GM23338 (cell line): ENCODE measurements at regions not wholly inside any gene's neighbourhood (a gene's known extent, or its start where the extent isn't known, plus 50 kb on each side); places are given as distances from the start of the nearest gene placed in this dataset.

Experiments
- ATAC-seq: fragments of 200-7000 bp; cut with Tn5 transposase; 3 replicates; pipeline ENCODE4 v1.9.1; 2020
- DNase-seq: peaks from one replicate; pipeline ENCODE4 v3.0.0-alpha.2; 2015; ENCODE audit warnings: low spot score
- H2AFZ ChIP-seq: fragments of 200-600 bp; sonication (generic); 2 replicates; pipeline ENCODE4 v1.8.0; 2016; ENCODE audit warnings: antibody characterized with exemption, mild to moderate bottlenecking, moderate library complexity
- H3F3A ChIP-seq: fragments of 200-600 bp; sonication (generic); replicated peaks from 2 replicates; pipeline ENCODE4 v1.8.0; 2017; ENCODE audit warnings: antibody characterized with exemption, mixed run types, low read depth
- H3K27ac ChIP-seq: fragments of 200-600 bp; sonication (generic); 2 replicates; pipeline ENCODE4 v1.6.1; 2016; ENCODE audit warnings: low read depth
- H3K27me3 ChIP-seq: fragments of 200-600 bp; sonication (generic); 2 replicates; pipeline ENCODE4 v1.8.0; 2016; ENCODE audit warnings: mild to moderate bottlenecking, mixed run types, moderate library complexity; ENCODE audit not compliant: insufficient read depth
- H3K36me3 ChIP-seq: fragments of 200-600 bp; sonication (generic); 2 replicates; pipeline ENCODE4 v1.8.0; 2016; ENCODE audit warnings: mild to moderate bottlenecking; ENCODE audit not compliant: insufficient read depth
- H3K4me1 ChIP-seq: fragments of 200-600 bp; sonication (generic); 2 replicates; pipeline ENCODE4 v1.8.0; 2016; ENCODE audit warnings: mild to moderate bottlenecking, moderate library complexity; ENCODE audit not compliant: insufficient read depth
- H3K4me2 ChIP-seq: fragments of 200-600 bp; sonication (generic); 2 replicates; pipeline ENCODE4 v1.7.1; 2017; ENCODE audit warnings: mixed run types
- H3K4me3 ChIP-seq: fragments of 200-600 bp; sonication (generic); 2 replicates; pipeline ENCODE4 v1.6.1; 2016; ENCODE audit warnings: mixed run types
- H3K79me2 ChIP-seq: fragments of 200-600 bp; sonication (generic); replicated peaks from 2 replicates; pipeline ENCODE4 v1.8.0; 2017; ENCODE audit warnings: mild to moderate bottlenecking; ENCODE audit not compliant: insufficient read depth
- H3K9me2 ChIP-seq: fragments of 200-600 bp; sonication (generic); 2 replicates; pipeline ENCODE4 v1.8.0; 2017; ENCODE audit not compliant: insufficient read depth
- H4K20me1 ChIP-seq: fragments of 200-600 bp; sonication (generic); replicated peaks from 2 replicates; pipeline ENCODE4 v1.8.0; 2017; ENCODE audit warnings: mild to moderate bottlenecking; ENCODE audit not compliant: insufficient read depth
- H3K27ac Mint-ChIP-seq: 2 replicates; pipeline ENCODE4 v1.8.0; 2020; ENCODE audit warnings: inconsistent platforms, mild to moderate bottlenecking, moderate library complexity, mixed read lengths
- H3K27me3 Mint-ChIP-seq: 3 replicates; pipeline ENCODE4 v1.8.0; 2022; ENCODE audit warnings: low read depth, mild to moderate bottlenecking, moderate library complexity, mixed read lengths, inconsistent platforms; ENCODE audit not compliant: insufficient read depth, poor library complexity
- H3K36me3 Mint-ChIP-seq: 3 replicates; pipeline ENCODE4 v1.8.0; 2021; ENCODE audit warnings: low read depth, mild to moderate bottlenecking, inconsistent platforms, moderate library complexity, mixed read lengths
- H3K4me1 Mint-ChIP-seq: 3 replicates; pipeline ENCODE4 v1.8.0; 2020; ENCODE audit warnings: mild to moderate bottlenecking, inconsistent platforms, mixed read lengths
- H3K4me3 Mint-ChIP-seq: 3 replicates; pipeline ENCODE4 v1.8.0; 2021; ENCODE audit warnings: moderate library complexity, mild to moderate bottlenecking, inconsistent platforms, mixed read lengths
- H3K9me3 Mint-ChIP-seq: 3 replicates; pipeline ENCODE4 v1.8.0; 2020; ENCODE audit warnings: moderate library complexity, mild to moderate bottlenecking, inconsistent platforms, mixed read lengths
- CREB1 ChIP-seq: fragments of 250-450 bp; sonication (Bioruptor Pico); IDR thresholded peaks from 2 replicates; pipeline ENCODE4 v1.5.0; 2020; ENCODE audit warnings: low read depth, mild to moderate bottlenecking, moderate library complexity
- ETS1 ChIP-seq: IDR thresholded peaks from 2 replicates; pipeline ENCODE4 v1.6.1; 2016; ENCODE audit warnings: antibody characterized with exemption
- EZH2 ChIP-seq: fragments of 200-600 bp; sonication (generic); IDR thresholded peaks from one replicate; pipeline ENCODE4 v1.8.0; 2017; ENCODE audit warnings: antibody characterized with exemption, mild to moderate bottlenecking, low read depth; ENCODE audit not compliant: unreplicated experiment
- EZH2phosphoT487 ChIP-seq: fragments of 200-600 bp; sonication (generic); IDR thresholded peaks from one replicate; pipeline ENCODE4 v1.8.1; 2018; ENCODE audit warnings: antibody characterized with exemption; ENCODE audit not compliant: unreplicated experiment
- JUNB ChIP-seq: IDR thresholded peaks from one replicate; pipeline ENCODE4 v1.6.1; 2016; ENCODE audit warnings: antibody characterized with exemption; ENCODE audit not compliant: unreplicated experiment
- NANOG ChIP-seq: IDR thresholded peaks from 2 replicates; pipeline ENCODE4 v1.6.1; 2016; ENCODE audit warnings: antibody characterized with exemption, borderline replicate concordance
- POLR2AphosphoS5 ChIP-seq: IDR thresholded peaks from 2 replicates; pipeline ENCODE4 v1.6.1; 2016; ENCODE audit warnings: antibody characterized with exemption, low read depth
- STAT1 ChIP-seq: IDR thresholded peaks from one replicate; pipeline ENCODE4 v1.6.1; 2016; ENCODE audit warnings: antibody characterized with exemption; ENCODE audit not compliant: unreplicated experiment
- ZNF114 ChIP-seq: fragments of 250-450 bp; sonication (Bioruptor Pico); IDR thresholded peaks from 2 replicates; pipeline ENCODE4 v1.5.0; 2020; ENCODE audit warnings: mild to moderate bottlenecking, moderate library complexity
- ZNF331 ChIP-seq: fragments of 250-450 bp; sonication (Bioruptor Pico); IDR thresholded peaks from 2 replicates; pipeline ENCODE4 v1.5.0; 2020; ENCODE audit warnings: low read depth, mild to moderate bottlenecking, moderate library complexity
- TF ChIP-seq, protein P1 (sequence below): IDR thresholded peaks from one replicate; pipeline ENCODE4 v1.6.1; 2018; ENCODE audit warnings: antibody characterized with exemption; ENCODE audit not compliant: unreplicated experiment
- TF ChIP-seq, protein P2 (sequence below), 2 experiments: fragments of 200-600 bp in 1 of 2; sonication (generic) in 1 of 2; conservative IDR thresholded peaks; 2 replicates each; pipeline versions ENCODE4 v1.5.1 to v1.6.1; 2016 to 2017; ENCODE audit warnings: antibody characterized with exemption in 2 of 2, low read depth in 2 of 2, mild to moderate bottlenecking in 2 of 2, moderate library complexity in 1 of 2
- TF ChIP-seq, protein P3 (sequence below): fragments of 250-450 bp; sonication (Bioruptor Pico); IDR thresholded peaks from 2 replicates; pipeline ENCODE4 v1.5.0; 2020; ENCODE audit warnings: mild to moderate bottlenecking, moderate library complexity

- H3K4me1 ChIP-seq: no peaks in the 10 kb centered on the region
- H3K27ac ChIP-seq: no peak overlapping the region
- no peaks in the 10 kb centered on the region for H4K20me1 ChIP-seq
- Mint-ChIP-seq H3K36me3 (peaks cover under 1% of the 10 kb centered on the region; the same call in 2 of the 3 replicates), H3K4me3 (no peak overlapping the region), H3K27ac (no peak overlapping the region), H3K4me1 (peaks cover 3% of the 10 kb centered on the region; the same call in 1 of the 3 replicates), H3K27me3 (peaks cover 2% of the 10 kb centered on the region), H3K9me3 (peaks cover 10% of the 10 kb centered on the region; the same call in 2 of the 3 replicates)
- H2AFZ ChIP-seq: no peak overlapping the region
- no peaks in the 10 kb centered on the region for H3F3A ChIP-seq
- TF ChIP-seq, protein P1, sequence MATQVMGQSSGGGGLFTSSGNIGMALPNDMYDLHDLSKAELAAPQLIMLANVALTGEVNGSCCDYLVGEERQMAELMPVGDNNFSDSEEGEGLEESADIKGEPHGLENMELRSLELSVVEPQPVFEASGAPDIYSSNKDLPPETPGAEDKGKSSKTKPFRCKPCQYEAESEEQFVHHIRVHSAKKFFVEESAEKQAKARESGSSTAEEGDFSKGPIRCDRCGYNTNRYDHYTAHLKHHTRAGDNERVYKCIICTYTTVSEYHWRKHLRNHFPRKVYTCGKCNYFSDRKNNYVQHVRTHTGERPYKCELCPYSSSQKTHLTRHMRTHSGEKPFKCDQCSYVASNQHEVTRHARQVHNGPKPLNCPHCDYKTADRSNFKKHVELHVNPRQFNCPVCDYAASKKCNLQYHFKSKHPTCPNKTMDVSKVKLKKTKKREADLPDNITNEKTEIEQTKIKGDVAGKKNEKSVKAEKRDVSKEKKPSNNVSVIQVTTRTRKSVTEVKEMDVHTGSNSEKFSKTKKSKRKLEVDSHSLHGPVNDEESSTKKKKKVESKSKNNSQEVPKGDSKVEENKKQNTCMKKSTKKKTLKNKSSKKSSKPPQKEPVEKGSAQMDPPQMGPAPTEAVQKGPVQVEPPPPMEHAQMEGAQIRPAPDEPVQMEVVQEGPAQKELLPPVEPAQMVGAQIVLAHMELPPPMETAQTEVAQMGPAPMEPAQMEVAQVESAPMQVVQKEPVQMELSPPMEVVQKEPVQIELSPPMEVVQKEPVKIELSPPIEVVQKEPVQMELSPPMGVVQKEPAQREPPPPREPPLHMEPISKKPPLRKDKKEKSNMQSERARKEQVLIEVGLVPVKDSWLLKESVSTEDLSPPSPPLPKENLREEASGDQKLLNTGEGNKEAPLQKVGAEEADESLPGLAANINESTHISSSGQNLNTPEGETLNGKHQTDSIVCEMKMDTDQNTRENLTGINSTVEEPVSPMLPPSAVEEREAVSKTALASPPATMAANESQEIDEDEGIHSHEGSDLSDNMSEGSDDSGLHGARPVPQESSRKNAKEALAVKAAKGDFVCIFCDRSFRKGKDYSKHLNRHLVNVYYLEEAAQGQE: no peak
- TF ChIP-seq STAT1: no peak
- TF ChIP-seq CREB1 (CRISPR knock-in tag): no peak
- TF ChIP-seq ZNF331: no peak
- TF ChIP-seq JUNB: no peak
- no peak for TF ChIP-seq EZH2
- TF ChIP-seq, protein P2, sequence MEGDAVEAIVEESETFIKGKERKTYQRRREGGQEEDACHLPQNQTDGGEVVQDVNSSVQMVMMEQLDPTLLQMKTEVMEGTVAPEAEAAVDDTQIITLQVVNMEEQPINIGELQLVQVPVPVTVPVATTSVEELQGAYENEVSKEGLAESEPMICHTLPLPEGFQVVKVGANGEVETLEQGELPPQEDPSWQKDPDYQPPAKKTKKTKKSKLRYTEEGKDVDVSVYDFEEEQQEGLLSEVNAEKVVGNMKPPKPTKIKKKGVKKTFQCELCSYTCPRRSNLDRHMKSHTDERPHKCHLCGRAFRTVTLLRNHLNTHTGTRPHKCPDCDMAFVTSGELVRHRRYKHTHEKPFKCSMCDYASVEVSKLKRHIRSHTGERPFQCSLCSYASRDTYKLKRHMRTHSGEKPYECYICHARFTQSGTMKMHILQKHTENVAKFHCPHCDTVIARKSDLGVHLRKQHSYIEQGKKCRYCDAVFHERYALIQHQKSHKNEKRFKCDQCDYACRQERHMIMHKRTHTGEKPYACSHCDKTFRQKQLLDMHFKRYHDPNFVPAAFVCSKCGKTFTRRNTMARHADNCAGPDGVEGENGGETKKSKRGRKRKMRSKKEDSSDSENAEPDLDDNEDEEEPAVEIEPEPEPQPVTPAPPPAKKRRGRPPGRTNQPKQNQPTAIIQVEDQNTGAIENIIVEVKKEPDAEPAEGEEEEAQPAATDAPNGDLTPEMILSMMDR (conservative IDR thresholded peaks at IDR 0.05; ENCODE audit: low read depth in 2 of 2): no peak
- TF ChIP-seq ZNF114: no peak
- no peak for TF ChIP-seq NANOG
- no peak for TF ChIP-seq EZH2phosphoT487
- TF ChIP-seq, protein P3, sequence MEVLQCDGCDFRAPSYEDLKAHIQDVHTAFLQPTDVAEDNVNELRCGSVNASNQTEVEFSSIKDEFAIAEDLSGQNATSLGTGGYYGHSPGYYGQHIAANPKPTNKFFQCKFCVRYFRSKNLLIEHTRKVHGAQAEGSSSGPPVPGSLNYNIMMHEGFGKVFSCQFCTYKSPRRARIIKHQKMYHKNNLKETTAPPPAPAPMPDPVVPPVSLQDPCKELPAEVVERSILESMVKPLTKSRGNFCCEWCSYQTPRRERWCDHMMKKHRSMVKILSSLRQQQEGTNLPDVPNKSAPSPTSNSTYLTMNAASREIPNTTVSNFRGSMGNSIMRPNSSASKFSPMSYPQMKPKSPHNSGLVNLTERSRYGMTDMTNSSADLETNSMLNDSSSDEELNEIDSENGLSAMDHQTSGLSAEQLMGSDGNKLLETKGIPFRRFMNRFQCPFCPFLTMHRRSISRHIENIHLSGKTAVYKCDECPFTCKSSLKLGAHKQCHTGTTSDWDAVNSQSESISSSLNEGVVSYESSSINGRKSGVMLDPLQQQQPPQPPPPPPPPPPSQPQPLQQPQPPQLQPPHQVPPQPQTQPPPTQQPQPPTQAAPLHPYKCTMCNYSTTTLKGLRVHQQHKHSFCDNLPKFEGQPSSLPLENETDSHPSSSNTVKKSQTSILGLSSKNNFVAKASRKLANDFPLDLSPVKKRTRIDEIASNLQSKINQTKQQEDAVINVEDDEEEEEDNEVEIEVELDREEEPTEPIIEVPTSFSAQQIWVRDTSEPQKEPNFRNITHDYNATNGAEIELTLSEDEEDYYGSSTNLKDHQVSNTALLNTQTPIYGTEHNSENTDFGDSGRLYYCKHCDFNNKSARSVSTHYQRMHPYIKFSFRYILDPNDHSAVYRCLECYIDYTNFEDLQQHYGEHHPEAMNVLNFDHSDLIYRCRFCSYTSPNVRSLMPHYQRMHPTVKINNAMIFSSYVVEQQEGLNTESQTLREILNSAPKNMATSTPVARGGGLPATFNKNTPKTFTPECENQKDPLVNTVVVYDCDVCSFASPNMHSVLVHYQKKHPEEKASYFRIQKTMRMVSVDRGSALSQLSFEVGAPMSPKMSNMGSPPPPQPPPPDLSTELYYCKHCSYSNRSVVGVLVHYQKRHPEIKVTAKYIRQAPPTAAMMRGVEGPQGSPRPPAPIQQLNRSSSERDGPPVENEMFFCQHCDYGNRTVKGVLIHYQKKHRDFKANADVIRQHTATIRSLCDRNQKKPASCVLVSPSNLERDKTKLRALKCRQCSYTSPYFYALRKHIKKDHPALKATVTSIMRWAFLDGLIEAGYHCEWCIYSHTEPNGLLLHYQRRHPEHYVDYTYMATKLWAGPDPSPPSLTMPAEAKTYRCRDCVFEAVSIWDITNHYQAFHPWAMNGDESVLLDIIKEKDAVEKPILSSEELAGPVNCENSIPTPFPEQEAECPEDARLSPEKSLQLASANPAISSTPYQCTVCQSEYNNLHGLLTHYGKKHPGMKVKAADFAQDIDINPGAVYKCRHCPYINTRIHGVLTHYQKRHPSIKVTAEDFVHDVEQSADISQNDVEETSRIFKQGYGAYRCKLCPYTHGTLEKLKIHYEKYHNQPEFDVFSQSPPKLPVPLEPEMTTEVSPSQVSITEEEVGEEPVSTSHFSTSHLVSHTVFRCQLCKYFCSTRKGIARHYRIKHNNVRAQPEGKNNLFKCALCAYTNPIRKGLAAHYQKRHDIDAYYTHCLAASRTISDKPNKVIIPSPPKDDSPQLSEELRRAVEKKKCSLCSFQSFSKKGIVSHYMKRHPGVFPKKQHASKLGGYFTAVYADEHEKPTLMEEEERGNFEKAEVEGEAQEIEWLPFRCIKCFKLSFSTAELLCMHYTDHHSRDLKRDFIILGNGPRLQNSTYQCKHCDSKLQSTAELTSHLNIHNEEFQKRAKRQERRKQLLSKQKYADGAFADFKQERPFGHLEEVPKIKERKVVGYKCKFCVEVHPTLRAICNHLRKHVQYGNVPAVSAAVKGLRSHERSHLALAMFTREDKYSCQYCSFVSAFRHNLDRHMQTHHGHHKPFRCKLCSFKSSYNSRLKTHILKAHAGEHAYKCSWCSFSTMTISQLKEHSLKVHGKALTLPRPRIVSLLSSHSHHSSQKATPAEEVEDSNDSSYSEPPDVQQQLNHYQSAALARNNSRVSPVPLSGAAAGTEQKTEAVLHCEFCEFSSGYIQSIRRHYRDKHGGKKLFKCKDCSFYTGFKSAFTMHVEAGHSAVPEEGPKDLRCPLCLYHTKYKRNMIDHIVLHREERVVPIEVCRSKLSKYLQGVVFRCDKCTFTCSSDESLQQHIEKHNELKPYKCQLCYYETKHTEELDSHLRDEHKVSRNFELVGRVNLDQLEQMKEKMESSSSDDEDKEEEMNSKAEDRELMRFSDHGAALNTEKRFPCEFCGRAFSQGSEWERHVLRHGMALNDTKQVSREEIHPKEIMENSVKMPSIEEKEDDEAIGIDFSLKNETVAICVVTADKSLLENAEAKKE (CRISPR knock-in tag): no peak
- no peak for TF ChIP-seq POLR2AphosphoS5
- TF ChIP-seq ETS1: no peak
- ATAC-seq (no peak), DNase-seq (no peak)
- H3K27me3 ChIP-seq: no peaks in the 10 kb centered on the region
- H3K9me2 ChIP-seq: peaks cover 6% of the 10 kb centered on the region; the same call in 1 of the 2 replicates
- H3K4me2 ChIP-seq: no peak overlapping the region
- no peak overlapping the region for H3K4me3 ChIP-seq
- H3K79me2 ChIP-seq: no peaks in the 10 kb centered on the region
- H3K36me3 ChIP-seq: no peaks in the 10 kb centered on the region; the same call in 1 of the 2 replicates
These were observed 485.2 kb downstream of the PLPP3 start for GRCh38 chr1:56094168-56094567.
